ENCODE measurements at regions not wholly inside any gene's neighbourhood (a gene's known extent, or its start where the extent isn't known, plus 50 kb on each side); places are given as distances from the start of the nearest gene placed in this dataset.

DNA sequence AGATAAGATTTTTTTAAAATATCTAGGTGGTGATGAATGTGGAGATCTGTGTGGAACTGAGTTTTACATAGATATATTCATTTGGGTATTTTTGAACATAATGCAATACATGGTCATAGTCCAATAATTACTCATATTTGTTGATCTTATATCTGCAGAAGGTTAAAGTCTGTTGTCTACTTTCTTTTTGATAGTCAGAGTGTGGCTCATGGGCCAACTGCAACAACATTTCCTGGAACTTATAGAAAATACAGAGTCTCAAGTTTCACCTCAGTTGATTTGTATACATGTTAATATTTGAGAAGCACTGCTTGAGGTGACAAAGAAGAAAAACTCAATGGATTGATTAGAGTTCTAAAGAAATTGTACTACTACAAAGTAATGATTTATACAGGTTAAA is 408.4 kb downstream of the ARAP2 start:
- Histone ChIP-seq H3K36me3 (ENCODE audit: low read depth, missing control alignments) (no peaks in the 10 kb centered on the region), H3K27ac (no peak overlapping the region), H3K4me1 (no peaks in the 10 kb centered on the region), H3K27me3 (no peaks in the 10 kb centered on the region), H3K9me3 (no peaks in the 10 kb centered on the region), H3K4me3 (no peak overlapping the region)
- TF ChIP-seq, protein P1, sequence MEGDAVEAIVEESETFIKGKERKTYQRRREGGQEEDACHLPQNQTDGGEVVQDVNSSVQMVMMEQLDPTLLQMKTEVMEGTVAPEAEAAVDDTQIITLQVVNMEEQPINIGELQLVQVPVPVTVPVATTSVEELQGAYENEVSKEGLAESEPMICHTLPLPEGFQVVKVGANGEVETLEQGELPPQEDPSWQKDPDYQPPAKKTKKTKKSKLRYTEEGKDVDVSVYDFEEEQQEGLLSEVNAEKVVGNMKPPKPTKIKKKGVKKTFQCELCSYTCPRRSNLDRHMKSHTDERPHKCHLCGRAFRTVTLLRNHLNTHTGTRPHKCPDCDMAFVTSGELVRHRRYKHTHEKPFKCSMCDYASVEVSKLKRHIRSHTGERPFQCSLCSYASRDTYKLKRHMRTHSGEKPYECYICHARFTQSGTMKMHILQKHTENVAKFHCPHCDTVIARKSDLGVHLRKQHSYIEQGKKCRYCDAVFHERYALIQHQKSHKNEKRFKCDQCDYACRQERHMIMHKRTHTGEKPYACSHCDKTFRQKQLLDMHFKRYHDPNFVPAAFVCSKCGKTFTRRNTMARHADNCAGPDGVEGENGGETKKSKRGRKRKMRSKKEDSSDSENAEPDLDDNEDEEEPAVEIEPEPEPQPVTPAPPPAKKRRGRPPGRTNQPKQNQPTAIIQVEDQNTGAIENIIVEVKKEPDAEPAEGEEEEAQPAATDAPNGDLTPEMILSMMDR (IDR thresholded peaks at IDR 0.05): no peak
- no peak for TF ChIP-seq POLR2A (IDR thresholded peaks at IDR 0.05)
- DNase-seq: no peak
- intact Hi-C loops (cut with DNase I; ENCODE audit: low total_unique reads): no loop called here

DNA sequence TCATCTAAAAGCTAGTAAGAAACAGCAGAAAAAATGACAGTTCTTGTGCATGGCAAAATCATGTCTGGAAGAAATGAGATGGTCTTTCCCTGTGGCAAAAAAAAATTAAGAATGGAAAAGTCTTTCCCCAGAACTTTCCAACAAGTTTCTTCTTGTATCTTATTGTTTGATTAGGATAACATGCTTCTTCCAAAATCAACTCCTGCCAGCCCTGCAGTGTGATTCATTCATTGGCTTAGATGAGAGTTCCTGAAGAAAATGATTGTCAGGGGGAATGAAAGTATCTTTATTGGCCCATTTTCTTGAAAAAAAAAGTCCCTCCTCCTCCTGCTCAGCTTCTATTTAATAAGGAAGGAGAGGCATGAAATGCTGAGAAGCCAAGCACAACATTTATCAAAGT is 407.7 kb downstream of the ARAP2 start:
- intact Hi-C loops (cut with DNase I; ENCODE audit: low total_unique reads): no loop called here
- no peak for DNase-seq
- Histone ChIP-seq H3K4me3 (no peak overlapping the region), H3K36me3 (ENCODE audit: low read depth, missing control alignments) (no peaks in the 10 kb centered on the region), H3K27ac (no peak overlapping the region), H3K27me3 (no peaks in the 10 kb centered on the region), H3K9me3 (no peaks in the 10 kb centered on the region), H3K4me1 (no peaks in the 10 kb centered on the region)
- no peak for TF ChIP-seq POLR2A (IDR thresholded peaks at IDR 0.05)
- TF ChIP-seq, protein P1 (IDR thresholded peaks at IDR 0.05): no peak

DNA sequence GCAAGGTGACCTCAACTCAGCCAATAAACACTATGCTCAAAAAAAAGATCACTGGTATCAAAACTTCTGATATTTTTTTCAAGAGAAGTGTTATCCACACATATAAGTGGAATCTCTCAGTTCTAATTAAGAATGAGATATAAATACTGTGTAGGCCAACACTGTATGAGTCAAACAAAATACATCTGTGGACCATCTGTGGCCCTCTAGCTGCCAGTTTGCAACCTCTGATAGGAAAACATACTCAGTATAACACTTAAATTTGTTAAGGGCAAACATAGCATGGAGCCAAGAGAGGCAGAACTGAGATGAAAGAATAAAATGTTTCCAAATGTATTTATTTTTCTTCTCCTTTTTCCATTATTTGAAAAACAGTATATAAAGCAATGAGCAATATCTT is 377.3 kb downstream of the ARAP2 start:
- intact Hi-C loops (cut with DNase I; ENCODE audit: low total_unique reads): no loop called here
- Histone ChIP-seq H3K36me3 (ENCODE audit: low read depth, missing control alignments) (no peaks in the 10 kb centered on the region), H3K4me1 (no peaks in the 10 kb centered on the region), H3K9me3 (no peaks in the 10 kb centered on the region), H3K27me3 (no peaks in the 10 kb centered on the region), H3K27ac (no peak overlapping the region), H3K4me3 (no peak overlapping the region)
- TF ChIP-seq, protein P1 (IDR thresholded peaks at IDR 0.05): no peak
- no peak for TF ChIP-seq POLR2A (IDR thresholded peaks at IDR 0.05)
- no peak for DNase-seq

DNA sequence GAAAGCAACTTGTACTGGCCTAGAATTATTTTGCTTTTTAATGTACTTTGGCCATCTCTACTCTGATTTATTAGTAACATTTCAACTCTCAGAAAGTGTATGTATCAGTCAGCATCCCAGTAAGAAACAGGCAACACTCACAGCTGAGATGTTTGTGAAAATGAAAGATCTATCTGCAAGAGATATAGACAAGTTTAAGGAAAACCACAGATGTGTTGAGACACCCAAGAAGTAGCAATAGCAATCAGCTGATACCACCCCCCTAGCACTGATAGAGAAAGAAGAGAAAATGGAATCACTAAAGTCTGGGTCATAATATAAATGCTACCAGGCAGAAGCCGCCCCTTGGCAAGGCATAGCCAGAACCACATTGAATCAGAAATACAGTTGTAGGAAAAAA is 372.0 kb downstream of the ARAP2 start:
- TF ChIP-seq, protein P1 (IDR thresholded peaks at IDR 0.05): no peak
- no peak for TF ChIP-seq POLR2A (IDR thresholded peaks at IDR 0.05)
- Histone ChIP-seq H3K4me1 (no peaks in the 10 kb centered on the region), H3K27me3 (no peaks in the 10 kb centered on the region), H3K4me3 (no peak overlapping the region), H3K9me3 (no peaks in the 10 kb centered on the region), H3K36me3 (ENCODE audit: low read depth, missing control alignments) (no peaks in the 10 kb centered on the region), H3K27ac (no peak overlapping the region)
- intact Hi-C loops (cut with DNase I; ENCODE audit: low total_unique reads): no loop called here
- WGBS, 2 donors: 94 to 100% methylated on average over 1 of the region's 1 CpG
- no peak for DNase-seq

DNA sequence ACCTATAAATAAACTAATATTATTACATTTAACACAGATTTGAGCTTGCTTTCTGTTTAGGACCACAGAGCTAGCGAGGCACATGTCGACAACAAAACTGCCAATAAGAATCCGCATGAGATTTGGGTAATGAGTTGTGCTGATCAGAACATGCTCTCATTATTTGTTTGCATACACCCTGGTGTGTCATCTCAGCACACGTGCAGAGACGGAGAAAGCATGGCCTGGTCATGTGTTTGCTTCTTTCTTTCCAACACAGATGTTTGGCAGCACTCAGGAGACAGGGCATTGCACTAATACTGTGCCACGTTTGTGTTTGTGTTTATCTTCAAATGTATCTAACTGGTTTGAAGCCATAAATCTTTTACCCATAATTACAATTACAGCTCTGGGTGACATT is 364.8 kb downstream of the ARAP2 start:
- Histone ChIP-seq H3K27me3 (no peaks in the 10 kb centered on the region), H3K36me3 (ENCODE audit: low read depth, missing control alignments) (no peaks in the 10 kb centered on the region), H3K4me3 (no peak overlapping the region), H3K9me3 (no peaks in the 10 kb centered on the region), H3K4me1 (no peaks in the 10 kb centered on the region), H3K27ac (no peak overlapping the region)
- no peak for DNase-seq
- TF ChIP-seq POLR2A (IDR thresholded peaks at IDR 0.05): no peak
- TF ChIP-seq, protein P1 (IDR thresholded peaks at IDR 0.05): no peak
- intact Hi-C loops (cut with DNase I; ENCODE audit: low total_unique reads): no loop called here
- 75 to 81% methylated on average over 6 of the region's 6 CpGs for WGBS, 2 donors
